HCT116 (cell line): ENCODE measurements at regions not wholly inside any gene's neighbourhood (a gene's known extent, or its start where the extent isn't known, plus 50 kb on each side); places are given as distances from the start of the nearest gene placed in this dataset.

Source experiments
- ATAC-seq: fragments of 200-7000 bp; cut with Tn5 transposase; 2 replicates; pipeline ENCODE4 v1.9.1; 2020; ENCODE audit warnings: mild to moderate bottlenecking, moderate library complexity
- BruUV-seq: library from RNA; stranded (reverse); fragments of 400-500 nt; replicated peaks from 2 replicates; lab custom pipeline; 2021; lab: Mats Ljungman, UMichigan
- CTCF ChIA-PET: fragments of 300-600 bp; sonication (Branson Sonifier 250); formaldehyde crosslinking; loops from one replicate; lab custom pipeline; 2021; ENCODE audit warnings: antibody characterized with exemption; lab: Charles Lee
- POLR2A ChIA-PET: fragments of 300-600, 350-600 bp; sonication (Branson Sonifier 250); formaldehyde crosslinking; loops from one replicate; lab custom pipeline; 2021; ENCODE audit warnings: antibody characterized with exemption; lab: Charles Lee
- RAD21 ChIA-PET, 2 experiments: fragments of 300-600 bp; sonication (Branson Sonifier 250); formaldehyde crosslinking; loops; one replicate each; lab custom pipeline; 2023; ENCODE audit warnings: low total read pairs in 2 of 2; ENCODE audit not compliant: uncharacterized antibody in 2 of 2, unreplicated experiment in 2 of 2, low non-redundant PET in 1 of 2; lab: Charles Lee
- DNase-seq: peaks from one replicate; pipeline ENCODE4 v3.0.0-alpha.2; 2010; ENCODE audit warnings: low read depth, low spot score
- H2AFZ ChIP-seq: fragments of 200-600 bp; shearing (Covaris generic), sonication (generic); 2 replicates; pipeline ENCODE4 v1.6.1; 2017; ENCODE audit warnings: low read depth, mixed run types, mixed read lengths, antibody characterized with exemption, low read length; ENCODE audit not compliant: poor library complexity, severe bottlenecking
- H3K27ac ChIP-seq: 2 replicates; pipeline ENCODE4 v1.5.1; 2012; ENCODE audit warnings: low read depth, low read length
- H3K27me3 ChIP-seq: fragments of 200-600 bp; sonication (generic); 2 replicates; pipeline ENCODE4 v1.6.1; 2016; ENCODE audit warnings: mixed run types, low read length, mixed read lengths; ENCODE audit not compliant: insufficient read depth
- H3K36me3 ChIP-seq, 2 experiments: fragments of 200-500 bp in 1 of 2; fragments of 200-600 bp in 1 of 2; sonication (Bioruptor generic) in 1 of 2; sonication (generic) in 1 of 2; 2 replicates each; pipeline versions ENCODE4 v1.5.1 to v1.6.1; 2014 to 2016; ENCODE audit warnings: low read length in 2 of 2, inconsistent platforms in 1 of 2, mixed read lengths in 1 of 2, mixed run types in 1 of 2; ENCODE audit not compliant: insufficient read depth in 2 of 2, control insufficient read depth in 1 of 2
- H3K4me1 ChIP-seq, 2 experiments: fragments of 200-600 bp in 1 of 2; sonication (generic) in 1 of 2; 2 replicates each; pipeline versions ENCODE4 v1.5.1 to v1.6.1; 2012 to 2017; ENCODE audit warnings: low read length in 2 of 2, inconsistent platforms in 1 of 2, mild to moderate bottlenecking in 1 of 2, mixed read lengths in 1 of 2, mixed run types in 1 of 2, moderate library complexity in 1 of 2; ENCODE audit not compliant: insufficient read depth in 2 of 2, control insufficient read depth in 1 of 2
- H3K4me2 ChIP-seq: fragments of 200-600 bp; sonication (generic); 2 replicates; pipeline ENCODE4 v1.6.1; 2017; ENCODE audit warnings: mixed run types, low read length, mixed read lengths
- H3K4me3 ChIP-seq, 2 experiments: fragments of 200-600 bp in 1 of 2; sonication (generic) in 1 of 2; replicated peaks in 1 of 2; 2 replicates each; pipeline ENCODE4 v1.5.1; 2011 to 2016; ENCODE audit warnings: low read length in 2 of 2, control low read depth in 1 of 2, low read depth in 1 of 2, mild to moderate bottlenecking in 1 of 2, mixed read lengths in 1 of 2, mixed run types in 1 of 2
- H3K79me2 ChIP-seq: fragments of 200-600 bp; sonication (generic); 2 replicates; pipeline ENCODE4 v1.6.1; 2017; ENCODE audit warnings: mild to moderate bottlenecking, mixed run types, low read length, moderate library complexity, mixed read lengths; ENCODE audit not compliant: insufficient read depth
- H3K9ac ChIP-seq: fragments of 200-600 bp; sonication (generic); 2 replicates; pipeline ENCODE4 v1.6.1; 2016; ENCODE audit warnings: low read length, mixed read lengths
- H3K9me2 ChIP-seq: fragments of 200-600 bp; sonication (generic), shearing (Covaris generic); 2 replicates; pipeline ENCODE4 v1.6.1; 2017; ENCODE audit warnings: mixed run types, mild to moderate bottlenecking, moderate library complexity; ENCODE audit not compliant: insufficient read depth
- H3K9me3 ChIP-seq, 2 experiments: fragments of 200-500 bp in 1 of 2; fragments of 200-600 bp in 1 of 2; sonication (Bioruptor generic) in 1 of 2; sonication (generic) in 1 of 2; 2 replicates each; pipeline ENCODE4 v1.6.1; 2014 to 2017; ENCODE audit warnings: low read length in 2 of 2, mixed read lengths in 2 of 2, inconsistent platforms in 1 of 2, low read depth in 1 of 2, mild to moderate bottlenecking in 1 of 2, mixed run types in 1 of 2, moderate library complexity in 1 of 2; ENCODE audit not compliant: control insufficient read depth in 1 of 2, insufficient read depth in 1 of 2
- H4K20me1 ChIP-seq: fragments of 200-600 bp; sonication (generic), shearing (Covaris generic); 2 replicates; pipeline ENCODE4 v1.6.1; 2017; ENCODE audit warnings: mixed run types, mild to moderate bottlenecking, moderate library complexity; ENCODE audit not compliant: insufficient read depth
- CBX3 ChIP-seq: IDR thresholded peaks from 2 replicates; pipeline ENCODE4 v1.6.1; 2012; ENCODE audit warnings: low read depth
- CEBPB ChIP-seq: IDR thresholded peaks from 2 replicates; pipeline ENCODE4 v1.6.1; 2012; ENCODE audit warnings: low read depth
- EZH2 ChIP-seq: fragments of 200-600 bp; sonication (generic); IDR thresholded peaks from 2 replicates; pipeline ENCODE4 v1.6.1; 2017; ENCODE audit warnings: antibody characterized with exemption, mixed run types
- EZH2phosphoT487 ChIP-seq: fragments of 200-600 bp; IDR thresholded peaks from 2 replicates; pipeline ENCODE4 v1.6.1; 2018; ENCODE audit warnings: antibody characterized with exemption, borderline replicate concordance
- POLR2A ChIP-seq: IDR thresholded peaks from 2 replicates; pipeline ENCODE4 v1.7.0; 2011; ENCODE audit warnings: borderline replicate concordance; ENCODE audit not compliant: insufficient read depth, insufficient read length; ENCODE audit errors: extremely low read depth
- RAD21 ChIP-seq: IDR thresholded peaks from 2 replicates; pipeline ENCODE4 v1.6.1; 2012; ENCODE audit warnings: low read depth, mild to moderate bottlenecking
- TCF7L2 ChIP-seq: IDR thresholded peaks from 2 replicates; pipeline ENCODE4 v1.7.0; 2011; ENCODE audit warnings: borderline replicate concordance, inconsistent platforms; ENCODE audit not compliant: insufficient read depth, insufficient read length; ENCODE audit errors: extremely low read depth
- YY1 ChIP-seq: IDR thresholded peaks from 2 replicates; pipeline ENCODE4 v1.6.1; 2011; ENCODE audit warnings: low read length, low read depth, moderate library complexity, mild to moderate bottlenecking; ENCODE audit not compliant: insufficient replicate concordance; ENCODE audit errors: extremely low read depth
- ZBTB33 ChIP-seq: IDR thresholded peaks from 2 replicates; pipeline ENCODE4 v1.6.1; 2011; ENCODE audit warnings: mild to moderate bottlenecking, low read length, moderate library complexity; ENCODE audit not compliant: insufficient replicate concordance; ENCODE audit errors: extremely low read depth
- ZNF274 ChIP-seq: fragments of 200-500 bp; sonication (Bioruptor generic); IDR thresholded peaks from 2 replicates; pipeline ENCODE4 v1.6.1; 2014; ENCODE audit warnings: mild to moderate bottlenecking, low read depth, low read length, inconsistent platforms
- intact Hi-C: fragments of 100-400 bp; cut with micrococcal nuclease; formaldehyde crosslinking; loops from 2 replicates; pipeline ENCODE4 v1.10.0; 2022

DNA sequence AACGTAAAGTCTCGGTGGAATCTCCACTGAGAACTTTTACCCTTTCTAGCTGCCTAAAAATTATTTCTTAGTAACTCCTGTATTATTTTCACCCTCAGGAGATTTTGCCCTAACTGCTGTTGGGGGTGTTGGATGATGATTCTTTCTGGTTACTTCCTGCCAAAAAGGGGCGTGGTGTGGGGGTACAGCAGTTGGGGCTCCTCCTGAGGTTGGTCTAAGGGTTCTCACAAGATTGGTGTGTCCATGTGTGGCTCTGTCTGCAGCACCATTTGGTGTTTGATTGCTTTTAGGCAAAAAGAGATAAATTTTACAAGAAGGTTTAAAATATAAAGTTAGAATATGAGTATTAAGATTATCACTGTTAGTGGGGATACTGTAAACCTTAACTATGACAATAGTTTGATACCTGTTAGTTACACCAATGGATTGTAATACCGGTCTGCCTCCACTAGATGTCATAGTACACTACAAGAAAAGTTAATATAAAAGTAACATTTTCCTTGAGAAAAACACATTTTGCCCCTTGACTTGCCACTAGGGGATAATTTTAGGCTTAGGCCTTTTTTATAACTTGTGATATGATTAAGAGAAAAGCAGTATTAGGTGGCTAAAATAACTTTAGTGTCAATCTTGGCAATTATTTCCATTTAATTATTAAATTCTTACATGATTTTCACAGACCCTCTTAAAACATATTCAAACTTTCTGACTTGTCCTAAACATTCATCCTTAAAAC is 928.7 kb downstream of the IPMK start (continued):
- TF ChIP-seq ZBTB33 (no peak), EZH2 (no peak), YY1 (no peak)

DNA sequence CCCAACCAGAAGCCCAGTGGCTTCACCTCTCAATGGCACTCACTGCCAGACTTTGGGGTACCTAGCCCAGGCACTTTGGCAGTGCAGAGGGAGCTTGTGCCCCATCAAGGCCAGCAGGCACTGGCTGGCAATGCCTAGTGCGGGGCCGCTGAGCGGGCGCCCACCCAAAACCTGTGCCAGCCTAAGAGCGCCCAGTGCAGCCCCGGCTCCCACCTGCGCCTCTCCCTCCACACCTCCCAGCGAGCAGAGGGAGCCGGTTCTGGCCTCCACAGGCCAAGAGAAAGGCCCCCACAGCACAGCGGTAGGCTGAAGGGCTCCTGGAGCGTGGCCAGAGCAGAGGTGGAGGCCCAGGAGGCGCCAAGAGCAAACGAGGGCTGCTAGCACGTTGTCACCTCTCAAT is 930.8 kb downstream of the IPMK start:
- ChIA-PET CTCF (no interaction called here), RAD21 (no interaction called here), POLR2A (no interaction called here)

More for the DNA sequence above, 930.8 kb downstream of the IPMK start:
- ATAC-seq (no peak), DNase-seq (no peak)
- Histone ChIP-seq H3K9me2 (no peaks in the 10 kb centered on the region), H3K4me1 (no peaks in the 10 kb centered on the region), H2AFZ (no peak overlapping the region), H3K9me3 (no peaks in the 10 kb centered on the region; a peak in 1 of 4 replicates), H4K20me1 (no peaks in the 10 kb centered on the region), H3K79me2 (no peaks in the 10 kb centered on the region), H3K9ac (no peak overlapping the region), H3K27ac (no peak overlapping the region), H3K27me3 (no peaks in the 10 kb centered on the region), H3K36me3 (no peaks in the 10 kb centered on the region), H3K4me2 (no peak overlapping the region), H3K4me3 (no peak overlapping the region)
- intact Hi-C loops: no loop called here
- no TSS peak for BruUV-seq
- TF ChIP-seq EZH2phosphoT487: no peak
- no peak for TF ChIP-seq RAD21
- no peak for TF ChIP-seq POLR2A
- no peak for TF ChIP-seq ZBTB33
- TF ChIP-seq CBX3: no peak
- TF ChIP-seq TCF7L2: no peak
- no peak for TF ChIP-seq ZNF274
- TF ChIP-seq CEBPB: no peak
